ENCODE measurements at regions not wholly inside any gene's neighbourhood (a gene's known extent, or its start where the extent isn't known, plus 50 kb on each side); places are given as distances from the start of the nearest gene placed in this dataset.
"Not testable (repeated sequence)": the region's sequence is repeated elsewhere in the genome, so short reads cannot be mapped to it uniquely, and the experiment has no call there.

- H3K27me3 Mint-ChIP-seq; H3K4me3 Mint-ChIP-seq; H3K4me1 ChIP-seq (ENCODE audit: insufficient read depth, low read length); H3K4me3 ChIP-seq (ENCODE audit: low read length); ATAC-seq (ENCODE audit: poor library complexity); CTCF ChIA-PET; H3K27ac Mint-ChIP-seq; H3K9me3 ChIP-seq (ENCODE audit: control insufficient read depth in 1 of 2, insufficient read depth in 1 of 2, low read length in 2 of 2); H3K36me3 Mint-ChIP-seq (ENCODE audit: low read depth); H3K27me3 ChIP-seq (ENCODE audit: control insufficient read depth in 1 of 2, insufficient read depth in 2 of 2, low read length in 2 of 2); DNase-seq; intact Hi-C loops (cut with DNase I, micrococcal nuclease); H3K27ac ChIP-seq (ENCODE audit: low read depth in 1 of 2, low read length in 2 of 2); H3K36me3 ChIP-seq (ENCODE audit: insufficient read depth, low read length); POLR2A ChIA-PET; H3K4me1 Mint-ChIP-seq (ENCODE audit: low read depth); H3K9me3 Mint-ChIP-seq: not testable (repeated sequence)
These were observed 79.8 kb upstream of the HSFY2 start for GRCh38 chrY:18853323-18853722.

DNA sequence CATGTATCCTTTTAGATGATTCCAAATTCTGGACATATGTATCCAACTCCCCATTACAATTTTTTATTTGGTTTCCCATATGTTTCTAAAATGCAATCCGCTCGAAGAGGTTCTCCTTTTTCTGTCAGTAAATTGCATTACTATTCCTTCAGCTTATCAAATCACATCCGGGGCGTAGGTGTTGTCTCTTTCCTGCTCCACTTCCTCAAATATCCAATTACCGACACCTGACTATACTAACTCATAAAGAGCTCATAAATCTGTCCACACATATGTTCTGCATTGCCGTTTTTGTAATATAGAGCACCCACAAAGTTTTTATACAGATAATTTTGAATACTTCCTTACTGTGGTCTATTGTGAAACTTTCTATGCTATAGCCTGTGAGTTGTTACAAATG, 63.1 kb upstream of the HSFY2 start:
- H3K4me3 Mint-ChIP-seq; H3K4me3 ChIP-seq (ENCODE audit: low read length); H3K36me3 ChIP-seq (ENCODE audit: insufficient read depth, low read length); H3K27ac ChIP-seq (ENCODE audit: low read depth in 1 of 2, low read length in 2 of 2); CTCF ChIA-PET; H3K4me1 Mint-ChIP-seq (ENCODE audit: low read depth); DNase-seq; intact Hi-C loops (cut with DNase I, micrococcal nuclease); H3K9me3 Mint-ChIP-seq; H3K27ac Mint-ChIP-seq; H3K27me3 Mint-ChIP-seq; POLR2A ChIA-PET; H3K9me3 ChIP-seq (ENCODE audit: control insufficient read depth in 1 of 2, insufficient read depth in 1 of 2, low read length in 2 of 2); ATAC-seq (ENCODE audit: poor library complexity); H3K27me3 ChIP-seq (ENCODE audit: control insufficient read depth in 1 of 2, insufficient read depth in 2 of 2, low read length in 2 of 2); H3K36me3 Mint-ChIP-seq (ENCODE audit: low read depth); H3K4me1 ChIP-seq (ENCODE audit: insufficient read depth, low read length): not testable (repeated sequence)

Measured in CD4-positive, alpha-beta T cell (primary cell).